ENCODE measurements at regions not wholly inside any gene's neighbourhood (a gene's known extent, or its start where the extent isn't known, plus 50 kb on each side); places are given as distances from the start of the nearest gene placed in this dataset.

- no peak for DNase-seq
- no peak for ATAC-seq
- intact Hi-C loops (cut with DNase I, micrococcal nuclease): no loop called here
These were observed 431.4 kb upstream of the TNP1 start for GRCh38 chr2:217291259-217291658.

GRCh38 chr2:217290467-217290866, 430.6 kb upstream of the TNP1 start:
- DNase-seq (no peak), ATAC-seq (no peak)
- intact Hi-C loops (cut with DNase I, micrococcal nuclease): no loop called here

- ATAC-seq (no peak), DNase-seq (no peak)
- intact Hi-C loops (cut with DNase I, micrococcal nuclease): no loop called here
These were observed 430.0 kb upstream of the TNP1 start for GRCh38 chr2:217289907-217290280.

GRCh38 chr2:217289177-217289906, 429.5 kb upstream of the TNP1 start:
- DNase-seq (no peak), ATAC-seq (no peak)
- intact Hi-C loops (cut with DNase I, micrococcal nuclease): no loop called here

- ATAC-seq: no peak
These were observed 428.7 kb upstream of the TNP1 start for GRCh38 chr2:217288472-217289063.

GRCh38 chr2:217286833-217287232, 427.0 kb upstream of the TNP1 start:
- intact Hi-C loops (cut with DNase I, micrococcal nuclease): no loop called here
- no peak for DNase-seq

More at GRCh38 chr2:217288472-217289063, 428.7 kb upstream of the TNP1 start:
- DNase-seq: no peak
- intact Hi-C loops (cut with DNase I, micrococcal nuclease): no loop called here

GRCh38 chr2:217285926-217286325, 426.1 kb upstream of the TNP1 start:
- intact Hi-C loops (cut with DNase I, micrococcal nuclease): no loop called here
- ATAC-seq (no peak), DNase-seq (no peak)

More at GRCh38 chr2:217286833-217287232, 427.0 kb upstream of the TNP1 start:
- no peak for ATAC-seq

GRCh38 chr2:217283460-217283859, 423.6 kb upstream of the TNP1 start:
- intact Hi-C loops (cut with DNase I, micrococcal nuclease): no loop called here
- ATAC-seq (no peak), DNase-seq (no peak)

- DNase-seq: no peak
- no peak for ATAC-seq
- intact Hi-C loops (cut with DNase I, micrococcal nuclease): no loop called here
These were observed 422.7 kb upstream of the TNP1 start for GRCh38 chr2:217282531-217282930.

- no peak for ATAC-seq
- intact Hi-C loops (cut with DNase I, micrococcal nuclease): no loop called here
These were observed 419.7 kb upstream of the TNP1 start for GRCh38 chr2:217279556-217279955.

GRCh38 chr2:217279140-217279539, 419.3 kb upstream of the TNP1 start:
- DNase-seq (no peak), ATAC-seq (no peak)
- intact Hi-C loops (cut with DNase I, micrococcal nuclease): no loop called here

More at GRCh38 chr2:217279556-217279955, 419.7 kb upstream of the TNP1 start:
- DNase-seq: no peak

- ATAC-seq: no peak
- peak in 1 of 2 donors; percentile 36 for DNase-seq
- intact Hi-C loops (cut with DNase I, micrococcal nuclease): no loop called here
These were observed 418.0 kb upstream of the TNP1 start for GRCh38 chr2:217277646-217278398.

- ATAC-seq (no peak), DNase-seq (no peak)
- intact Hi-C loops (cut with DNase I, micrococcal nuclease): no loop called here
These were observed 416.6 kb upstream of the TNP1 start for GRCh38 chr2:217276433-217276832.

- intact Hi-C loops (cut with DNase I, micrococcal nuclease): no loop called here
- no peak for ATAC-seq
- no peak for DNase-seq
These were observed 415.2 kb upstream of the TNP1 start for GRCh38 chr2:217275091-217275490.

- intact Hi-C loops (cut with DNase I, micrococcal nuclease): no loop called here
- no peak for ATAC-seq
- DNase-seq: no peak
These were observed 414.7 kb upstream of the TNP1 start for GRCh38 chr2:217274578-217274977.

GRCh38 chr2:217273851-217274250, 414.0 kb upstream of the TNP1 start:
- no peak for ATAC-seq
- DNase-seq: no peak
- intact Hi-C loops (cut with DNase I, micrococcal nuclease): no loop called here

GRCh38 chr2:217273162-217273561, 413.3 kb upstream of the TNP1 start:
- intact Hi-C loops (cut with DNase I, micrococcal nuclease): no loop called here
- no peak for ATAC-seq
- DNase-seq: no peak

- ATAC-seq (no peak), DNase-seq (no peak)
- intact Hi-C loops (cut with DNase I, micrococcal nuclease): no loop called here
These were observed 411.9 kb upstream of the TNP1 start for GRCh38 chr2:217271813-217272212.

- ATAC-seq: no peak
- DNase-seq: no peak
- intact Hi-C loops (cut with DNase I, micrococcal nuclease): no loop called here
These were observed 410.7 kb upstream of the TNP1 start for GRCh38 chr2:217270485-217271121.

Measured in left colon (tissue), 2 donors.